ENCODE measurements at regions not wholly inside any gene's neighbourhood (a gene's known extent, or its start where the extent isn't known, plus 50 kb on each side); places are given as distances from the start of the nearest gene placed in this dataset.
"Not testable (repeated sequence)": the region's sequence is repeated elsewhere in the genome, so short reads cannot be mapped to it uniquely, and the experiment has no call there.

- H3K9me3 Mint-ChIP-seq, result peaks cover 0 to 1% (median 0%) of the 10 kb centered on the region in 6 donors
- no peak for DNase-seq
- H3K27ac Mint-ChIP-seq, result no peak overlapping the region
- H3K4me3 Mint-ChIP-seq, result no peak overlapping the region
- H3K36me3 Mint-ChIP-seq, result peaks cover 0 to 4% (median 0%) of the 10 kb centered on the region in 3 donors
- peaks cover 26% of the 10 kb centered on the region in 2 donors for H3K4me1 Mint-ChIP-seq
- peaks cover 14 to 18% (median 15%) of the 10 kb centered on the region in 3 donors for H3K27me3 Mint-ChIP-seq (ENCODE audit: low read depth in 3 of 3)
Measured at GRCh38 chr6:170093658-170094596, 197.0 kb downstream of the DLL1 start.

GRCh38 chr6:170093276-170093657 is 197.6 kb downstream of the DLL1 start:
- DNase-seq, result no peak
- Mint-ChIP-seq H3K27me3 (ENCODE audit: low read depth in 3 of 3) (peaks cover 16 to 25% (median 21%) of the 10 kb centered on the region in 3 donors), H3K36me3 (peaks cover 0 to 4% (median 0%) of the 10 kb centered on the region in 3 donors), H3K4me1 (peaks cover 32 to 33% of the 10 kb centered on the region in 2 donors), H3K9me3 (peaks cover 0 to 1% (median 0%) of the 10 kb centered on the region in 6 donors), H3K27ac (no peak overlapping the region), H3K4me3 (no peak overlapping the region)

DNA sequence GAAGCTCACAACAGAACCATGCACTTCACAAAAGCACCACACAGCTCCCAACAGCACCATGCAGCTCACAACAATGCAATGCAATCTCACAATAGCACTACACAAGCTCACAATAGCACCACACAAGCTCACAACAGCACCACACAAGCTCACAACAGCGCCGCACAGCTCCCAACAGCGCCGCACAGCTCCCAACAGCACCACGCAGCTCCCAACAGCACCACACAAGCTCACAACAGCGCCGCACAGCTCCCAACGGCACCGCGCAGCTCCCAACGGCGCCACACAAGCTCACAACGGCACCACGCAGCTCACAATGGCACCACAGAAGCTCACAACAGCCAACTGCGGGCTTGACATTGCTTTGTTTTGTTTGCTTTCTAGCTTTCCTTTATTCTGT is 198.1 kb downstream of the DLL1 start:
- Mint-ChIP-seq H3K4me3 (no peak overlapping the region), H3K9me3 (peaks cover 0 to 1% (median 0%) of the 10 kb centered on the region in 6 donors), H3K36me3 (peaks cover 0 to 4% (median 0%) of the 10 kb centered on the region in 3 donors), H3K4me1 (peaks cover 37% of the 10 kb centered on the region in 2 donors), H3K27me3 (ENCODE audit: low read depth in 3 of 3) (peaks cover 20 to 29% (median 26%) of the 10 kb centered on the region in 3 donors), H3K27ac (no peak overlapping the region)
- DNase-seq, result no peak

- Mint-ChIP-seq H3K4me3 (no peak overlapping the region), H3K27ac (peak overlapping the region in 1 of 6 donors; percentile 32), H3K27me3 (ENCODE audit: low read depth in 3 of 3) (peaks cover 20 to 30% (median 27%) of the 10 kb centered on the region in 3 donors), H3K36me3 (peaks cover 0 to 4% (median 0%) of the 10 kb centered on the region in 3 donors), H3K9me3 (peaks cover 0 to 1% (median 0%) of the 10 kb centered on the region in 6 donors), H3K4me1 (peaks cover 40% of the 10 kb centered on the region in 2 donors)
- DNase-seq, result no peak
Measured at GRCh38 chr6:170091639-170092579, 199.0 kb downstream of the DLL1 start.

- H3K4me3 Mint-ChIP-seq, result peak overlapping the region in 3 of 5 donors; percentile 39 to 85 (median 79)
Measured at GRCh38 chr6:170091000-170091638, 199.8 kb downstream of the DLL1 start.

DNA sequence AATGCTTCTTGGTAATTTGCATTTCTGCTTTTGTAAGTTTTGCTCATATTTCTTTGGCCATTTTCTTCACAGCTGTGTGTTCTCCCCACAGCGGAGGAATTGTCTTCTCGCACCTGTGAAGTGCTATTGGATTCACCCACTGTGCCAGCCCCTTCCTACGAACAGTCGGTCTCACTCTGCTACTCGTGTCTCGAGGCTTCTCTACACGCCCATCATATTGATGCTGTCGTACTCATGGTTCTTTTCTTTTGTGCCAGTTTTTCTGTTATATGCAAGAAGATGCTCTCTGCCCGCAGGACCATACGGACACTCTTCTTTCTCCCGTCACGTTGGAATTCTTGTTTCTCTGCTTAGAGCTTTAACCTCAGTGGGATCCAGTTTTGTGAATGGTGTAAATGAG is 200.3 kb downstream of the DLL1 start:
- Mint-ChIP-seq H3K36me3 (peaks cover 0 to 4% (median 0%) of the 10 kb centered on the region in 3 donors), H3K4me3 (peak overlapping the region; percentile 77 to 85 (median 79)), H3K27me3 (ENCODE audit: low read depth in 3 of 3) (peaks cover 21 to 32% (median 30%) of the 10 kb centered on the region in 3 donors), H3K9me3 (peaks cover 0 to 2% (median 0%) of the 10 kb centered on the region in 6 donors), H3K27ac (peak overlapping the region; percentile 94 to 98 (median 95)), H3K4me1 (peaks cover 52% of the 10 kb centered on the region in 2 donors)
- no peak for DNase-seq

More at GRCh38 chr6:170091000-170091638, 199.8 kb downstream of the DLL1 start:
- peak overlapping the region in 3 of 6 donors; percentile 94 to 98 (median 95) for H3K27ac Mint-ChIP-seq
- H3K9me3 Mint-ChIP-seq, result peaks cover 0 to 1% (median 0%) of the 10 kb centered on the region in 6 donors
- no peak for DNase-seq
- peaks cover 0 to 4% (median 0%) of the 10 kb centered on the region in 3 donors for H3K36me3 Mint-ChIP-seq
- H3K27me3 Mint-ChIP-seq (ENCODE audit: low read depth in 3 of 3), result peaks cover 21 to 32% (median 30%) of the 10 kb centered on the region in 3 donors
- H3K4me1 Mint-ChIP-seq, result peaks cover 47 to 48% of the 10 kb centered on the region in 2 donors

- Mint-ChIP-seq H3K27me3 (ENCODE audit: low read depth in 3 of 3) (peaks cover 21 to 36% (median 30%) of the 10 kb centered on the region in 3 donors), H3K27ac (peak overlapping the region; percentile 94 to 98 (median 95)), H3K4me3 (peak overlapping the region; percentile 77 to 85 (median 79)), H3K4me1 (peaks cover 52 to 56% of the 10 kb centered on the region in 2 donors), H3K36me3 (peaks cover 0 to 4% (median 0%) of the 10 kb centered on the region in 3 donors), H3K9me3 (peaks cover 0 to 2% (median 0%) of the 10 kb centered on the region in 6 donors)
- peak in 1 of 3 donors; percentile 59 for DNase-seq
Measured at GRCh38 chr6:170089963-170090362, 200.9 kb downstream of the DLL1 start.

- H3K4me3 Mint-ChIP-seq, result peak overlapping the region; percentile 77 to 85 (median 79)
- peaks cover 21 to 36% (median 30%) of the 10 kb centered on the region in 3 donors for H3K27me3 Mint-ChIP-seq (ENCODE audit: low read depth in 3 of 3)
- H3K9me3 Mint-ChIP-seq, result peaks cover 0 to 2% (median 0%) of the 10 kb centered on the region in 6 donors
- peaks cover 0 to 4% (median 0%) of the 10 kb centered on the region in 3 donors for H3K36me3 Mint-ChIP-seq
- H3K4me1 Mint-ChIP-seq, result peaks cover 52 to 56% of the 10 kb centered on the region in 2 donors
- DNase-seq, result peak in 2 of 3 donors; percentile 80 to 81
- peak overlapping the region; percentile 94 to 98 (median 95) for H3K27ac Mint-ChIP-seq
Measured at GRCh38 chr6:170088582-170088955, 202.3 kb downstream of the DLL1 start.

DNA sequence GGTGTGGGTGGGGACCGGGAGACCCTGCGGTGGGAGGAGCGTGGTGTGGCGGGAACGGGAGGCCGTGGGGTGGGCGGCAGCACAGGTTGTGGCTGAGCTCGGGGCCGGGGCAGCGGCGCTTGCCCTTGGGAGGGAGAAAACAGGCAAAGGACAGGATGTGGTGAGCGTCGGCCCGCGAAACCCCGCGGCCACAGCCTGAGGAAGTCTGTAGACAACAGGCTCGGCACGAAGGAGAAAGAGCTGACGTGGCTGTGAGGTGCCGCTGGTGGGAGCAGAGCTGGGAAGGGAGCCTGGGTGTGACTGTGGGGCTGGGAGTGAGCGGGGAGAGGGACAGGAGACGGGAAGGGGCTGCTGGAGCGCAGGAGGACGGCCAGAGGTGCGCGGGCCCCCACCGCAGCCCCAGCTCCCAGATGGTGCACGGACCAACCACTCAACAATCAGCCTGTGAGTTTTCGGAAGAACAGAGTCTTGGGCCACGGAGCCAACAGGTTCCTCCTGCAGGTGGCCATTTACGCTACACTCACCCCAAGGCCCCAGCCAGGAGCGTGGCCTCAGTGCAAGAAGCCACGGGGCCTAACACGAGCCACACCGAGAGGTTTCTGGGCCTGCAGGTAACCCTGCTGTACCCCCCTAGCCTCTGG is 202.8 kb downstream of the DLL1 start:
- Mint-ChIP-seq H3K4me1 (peaks cover 55 to 59% of the 10 kb centered on the region in 2 donors), H3K9me3 (peaks cover 0 to 2% (median 0%) of the 10 kb centered on the region in 6 donors), H3K36me3 (peaks cover 0 to 4% (median 0%) of the 10 kb centered on the region in 3 donors)

GRCh38 chr6:170087421-170087780 is 203.5 kb downstream of the DLL1 start:
- peaks cover 62 to 65% of the 10 kb centered on the region in 2 donors for H3K4me1 Mint-ChIP-seq
- H3K4me3 Mint-ChIP-seq, H3K9me3 Mint-ChIP-seq, H3K36me3 Mint-ChIP-seq: not testable (repeated sequence)
- peak overlapping the region in 2 of 6 donors; percentile 77 to 95 for H3K27ac Mint-ChIP-seq
- DNase-seq, result peak in 1 of 3 donors; percentile 31
- peaks cover 21 to 36% (median 32%) of the 10 kb centered on the region in 3 donors for H3K27me3 Mint-ChIP-seq (ENCODE audit: low read depth in 3 of 3)

More for the DNA sequence above, 202.8 kb downstream of the DLL1 start:
- H3K27me3 Mint-ChIP-seq (ENCODE audit: low read depth in 3 of 3), result peaks cover 21 to 36% (median 30%) of the 10 kb centered on the region in 3 donors
- peak overlapping the region; percentile 77 to 85 (median 79) for H3K4me3 Mint-ChIP-seq
- DNase-seq, result peak; percentile 83 to 85 (median 85)
- peak overlapping the region; percentile 94 to 98 (median 95) for H3K27ac Mint-ChIP-seq

DNA sequence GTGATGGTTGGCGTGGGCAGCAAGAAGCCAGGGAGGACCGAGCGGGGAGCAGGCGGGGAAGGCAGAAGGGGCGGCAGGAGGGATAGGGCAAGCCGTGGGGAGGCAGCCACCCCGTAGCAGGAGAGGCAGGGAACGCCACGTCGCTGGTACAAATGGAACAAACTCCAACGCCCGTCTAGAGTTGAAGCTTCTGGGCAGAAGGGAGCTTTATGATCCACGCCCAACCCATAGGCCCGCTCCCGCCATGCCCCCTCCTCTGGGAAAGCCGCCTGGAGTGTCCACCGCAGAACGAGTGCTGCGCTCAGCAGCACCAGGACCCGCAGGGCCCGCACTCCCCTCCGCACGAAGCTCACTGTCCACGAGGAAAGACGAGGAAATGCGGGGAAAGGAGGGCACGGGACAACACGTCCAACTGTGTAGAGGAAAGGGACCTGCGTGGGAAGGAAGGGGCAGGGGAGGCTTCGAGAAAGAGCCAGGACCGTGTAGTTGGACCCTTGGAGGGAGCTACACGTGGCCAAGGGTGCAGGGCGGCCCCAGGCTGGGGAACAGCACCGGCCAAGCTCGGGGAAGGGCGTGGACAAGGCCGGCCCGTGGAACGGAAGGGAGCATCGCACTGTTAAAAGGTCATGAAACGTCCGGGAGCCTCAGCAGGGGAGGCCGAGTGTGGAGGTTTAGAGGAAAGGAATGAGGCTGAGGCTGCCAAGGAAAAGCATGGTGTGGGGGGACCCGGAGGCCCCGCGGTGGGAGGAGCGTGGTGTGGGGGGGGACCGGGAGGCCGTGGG is 204.0 kb downstream of the DLL1 start:
- DNase-seq, result no peak
- peaks cover 0 to 4% (median 0%) of the 10 kb centered on the region in 3 donors for H3K36me3 Mint-ChIP-seq
- peaks cover 21 to 38% (median 32%) of the 10 kb centered on the region in 3 donors for H3K27me3 Mint-ChIP-seq (ENCODE audit: low read depth in 3 of 3)
- H3K27ac Mint-ChIP-seq, result peak overlapping the region; percentile 31 to 95 (median 83)
- H3K4me1 Mint-ChIP-seq, result peaks cover 68 to 71% of the 10 kb centered on the region in 2 donors
- peaks cover 0 to 2% (median 0%) of the 10 kb centered on the region in 6 donors for H3K9me3 Mint-ChIP-seq
- peak overlapping the region; percentile 53 to 83 (median 74) for H3K4me3 Mint-ChIP-seq

Measured in immature natural killer cell (primary cell).